ENCODE measurements at regions not wholly inside any gene's neighbourhood (a gene's known extent, or its start where the extent isn't known, plus 50 kb on each side); places are given as distances from the start of the nearest gene placed in this dataset.
A peak's percentile ranks its signal among the peaks of the same experiment; 100 is the strongest.
"Not testable (repeated sequence)": the region's sequence is repeated elsewhere in the genome, so short reads cannot be mapped to it uniquely, and the experiment has no call there.

DNA sequence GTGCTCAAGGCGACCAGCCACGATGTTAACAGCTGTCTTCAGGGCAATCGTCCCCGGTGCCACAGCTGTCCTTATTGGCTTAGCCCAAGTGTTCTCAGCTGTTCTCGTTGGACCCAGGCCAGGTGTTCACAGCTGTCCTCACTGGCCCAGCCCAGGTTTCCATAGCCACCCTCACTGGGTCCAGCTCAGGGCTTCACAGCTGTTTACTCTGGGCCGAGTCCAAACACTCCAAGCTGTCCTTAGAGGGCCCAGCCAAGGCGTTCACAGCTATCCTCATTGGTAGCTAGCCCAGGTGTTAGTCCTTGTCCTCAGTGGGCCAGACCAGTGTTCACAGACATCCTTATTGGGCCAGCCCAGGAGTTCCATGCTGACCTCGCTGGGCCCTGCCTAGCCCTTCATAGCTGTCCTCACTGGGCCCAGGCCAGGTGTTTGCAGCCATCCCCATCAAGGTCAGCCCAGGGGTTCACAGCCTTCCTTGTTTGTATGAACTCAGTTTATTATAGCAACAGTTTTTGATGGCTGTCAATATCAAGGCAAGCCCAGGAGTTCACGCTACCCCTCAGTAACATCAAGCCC lies 106.0 kb upstream of the THOC3 start:
- not testable (repeated sequence) for H3K4me3 Mint-ChIP-seq; H3K36me3 Mint-ChIP-seq (ENCODE audit: low read depth); DNase-seq; H3K27me3 Mint-ChIP-seq; H3K27ac Mint-ChIP-seq; H3K9me3 ChIP-seq (ENCODE audit: control insufficient read depth, low read length, poor library complexity, severe bottlenecking); ATAC-seq; H3K4me1 Mint-ChIP-seq

DNA sequence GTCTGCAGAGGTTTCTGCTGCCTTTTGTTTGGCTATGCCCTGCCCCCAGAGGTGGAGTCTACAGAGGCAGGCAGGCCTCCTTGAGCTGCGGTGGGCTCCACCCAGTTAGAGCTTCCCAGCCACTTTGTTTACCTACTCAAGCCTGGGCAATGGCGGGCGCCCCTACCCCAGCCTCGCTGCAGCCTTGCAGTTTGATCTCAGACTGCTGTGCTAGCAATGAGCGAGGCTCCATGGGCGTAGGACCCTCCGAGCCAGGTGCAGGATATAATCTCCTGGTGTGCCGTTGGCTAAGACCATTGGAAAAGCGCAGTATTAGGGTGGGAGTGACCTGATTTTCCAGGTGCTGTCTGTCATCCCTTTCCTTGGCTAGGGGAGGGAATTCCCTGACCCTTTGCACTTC lies 115.6 kb upstream of the THOC3 start:
- not testable (repeated sequence) for H3K4me1 Mint-ChIP-seq

DNA sequence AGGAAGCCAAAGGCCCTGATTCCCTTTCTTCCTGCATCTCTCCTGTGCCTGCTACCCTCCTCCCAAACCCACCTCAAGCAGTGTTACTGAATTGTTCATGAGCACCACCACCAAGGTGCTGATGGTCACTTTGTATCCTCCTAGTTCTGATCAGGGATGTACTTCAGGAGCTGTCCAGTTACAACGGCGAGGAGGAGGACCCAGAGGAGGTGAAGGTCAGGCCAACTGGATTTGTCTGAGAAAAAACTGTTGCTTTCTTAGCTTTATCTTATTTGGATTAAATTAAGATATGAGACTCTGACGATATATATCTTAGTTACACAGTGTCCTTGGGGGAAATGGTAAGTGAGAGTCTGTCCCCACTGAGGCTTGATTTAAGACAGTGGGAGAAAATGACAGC lies 135.0 kb upstream of the THOC3 start:
- not testable (repeated sequence) for H3K9me3 ChIP-seq (ENCODE audit: control insufficient read depth, low read length, poor library complexity, severe bottlenecking); H3K4me3 Mint-ChIP-seq; H3K27me3 Mint-ChIP-seq; H3K27ac Mint-ChIP-seq; ATAC-seq; H3K36me3 Mint-ChIP-seq (ENCODE audit: low read depth); DNase-seq; H3K4me1 Mint-ChIP-seq

More for the DNA sequence above, 115.6 kb upstream of the THOC3 start:
- H3K9me3 ChIP-seq (ENCODE audit: control insufficient read depth, low read length, poor library complexity, severe bottlenecking); H3K4me3 Mint-ChIP-seq; DNase-seq; H3K27ac Mint-ChIP-seq; H3K27me3 Mint-ChIP-seq; ATAC-seq; H3K36me3 Mint-ChIP-seq (ENCODE audit: low read depth): not testable (repeated sequence)

DNA sequence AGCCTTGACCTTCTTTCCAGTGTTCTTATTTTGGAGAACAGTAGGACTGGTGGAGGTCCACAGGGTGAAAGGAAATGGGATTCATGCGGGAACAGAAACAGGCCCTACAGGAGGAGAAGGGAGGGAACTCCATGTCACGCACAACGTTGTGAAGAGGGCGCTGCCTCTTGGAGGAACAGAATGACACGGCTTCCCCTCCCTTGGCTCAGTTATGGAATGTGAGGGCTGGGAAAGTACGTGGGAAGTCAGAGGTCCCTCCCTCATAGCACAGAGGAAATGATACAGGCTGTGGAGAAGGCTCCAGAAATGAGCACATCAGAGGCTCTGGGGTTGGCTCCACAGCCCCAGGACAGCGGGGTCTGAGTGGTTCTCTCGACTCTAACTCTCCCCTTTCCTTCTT lies 125.3 kb upstream of the SIMC1 start:
- DNase-seq; H3K9me3 ChIP-seq (ENCODE audit: control insufficient read depth, low read length, poor library complexity, severe bottlenecking); H3K4me1 Mint-ChIP-seq; H3K27ac Mint-ChIP-seq; H3K27me3 Mint-ChIP-seq; H3K36me3 Mint-ChIP-seq (ENCODE audit: low read depth); H3K4me3 Mint-ChIP-seq; ATAC-seq: not testable (repeated sequence)

DNA sequence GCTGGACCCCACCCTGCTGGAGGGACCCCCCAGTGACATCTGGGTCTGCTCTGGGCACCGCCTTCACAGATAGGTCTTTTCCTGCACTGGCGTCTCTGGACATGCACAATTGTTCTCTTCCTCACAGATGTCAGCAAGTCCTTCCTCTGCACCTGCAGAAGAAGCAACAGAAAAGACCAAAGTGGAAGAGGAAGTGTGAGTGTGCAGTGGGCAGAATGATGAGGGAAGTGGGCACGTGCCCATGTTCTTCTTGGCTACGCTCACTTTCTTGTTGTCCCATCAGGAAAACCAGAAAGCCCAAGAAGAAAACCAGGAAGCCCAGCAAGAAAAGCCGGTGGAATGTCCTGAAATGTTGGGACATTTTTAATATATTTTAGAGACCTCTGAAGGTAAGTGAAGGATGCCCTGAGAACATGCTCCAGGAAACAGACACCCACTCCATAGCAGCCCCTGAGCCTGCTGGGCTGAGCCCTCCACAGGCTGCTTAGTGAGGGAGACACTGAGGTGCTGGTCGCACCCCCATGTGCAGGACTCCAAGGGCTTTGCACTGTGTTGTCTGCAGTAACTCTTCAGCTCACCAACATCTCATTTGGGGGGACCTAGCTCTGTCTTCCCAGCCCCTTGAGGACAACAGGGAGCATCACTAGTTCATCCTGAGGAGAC lies 124.4 kb upstream of the SIMC1 start:
- H3K4me3 Mint-ChIP-seq; H3K4me1 Mint-ChIP-seq; H3K9me3 ChIP-seq (ENCODE audit: control insufficient read depth, low read length, poor library complexity, severe bottlenecking); H3K27ac Mint-ChIP-seq; H3K27me3 Mint-ChIP-seq; DNase-seq; H3K36me3 Mint-ChIP-seq (ENCODE audit: low read depth); ATAC-seq: not testable (repeated sequence)

DNA sequence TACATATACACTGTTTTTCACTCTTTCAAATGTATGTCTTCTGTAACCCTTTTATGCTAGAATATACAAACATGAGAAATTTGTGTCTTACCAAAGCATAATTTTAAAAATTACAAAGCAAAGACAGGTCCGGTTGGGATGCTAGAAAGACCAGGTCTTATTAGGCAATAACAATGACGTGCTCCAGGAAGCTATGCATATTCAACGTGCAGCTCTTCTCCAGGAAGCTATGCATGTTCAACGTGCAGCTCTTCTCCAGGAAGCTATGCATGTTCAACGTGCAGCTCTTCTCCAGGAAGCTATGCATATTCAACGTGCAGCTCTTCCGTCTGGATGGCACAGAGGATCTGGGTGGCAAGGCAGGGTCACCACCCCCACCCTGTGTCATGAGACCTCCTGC lies 123.4 kb upstream of the SIMC1 start:
- H3K4me3 Mint-ChIP-seq; H3K27ac Mint-ChIP-seq; DNase-seq; H3K9me3 ChIP-seq (ENCODE audit: control insufficient read depth, low read length, poor library complexity, severe bottlenecking); H3K36me3 Mint-ChIP-seq (ENCODE audit: low read depth); H3K4me1 Mint-ChIP-seq; H3K27me3 Mint-ChIP-seq; ATAC-seq: not testable (repeated sequence)

DNA sequence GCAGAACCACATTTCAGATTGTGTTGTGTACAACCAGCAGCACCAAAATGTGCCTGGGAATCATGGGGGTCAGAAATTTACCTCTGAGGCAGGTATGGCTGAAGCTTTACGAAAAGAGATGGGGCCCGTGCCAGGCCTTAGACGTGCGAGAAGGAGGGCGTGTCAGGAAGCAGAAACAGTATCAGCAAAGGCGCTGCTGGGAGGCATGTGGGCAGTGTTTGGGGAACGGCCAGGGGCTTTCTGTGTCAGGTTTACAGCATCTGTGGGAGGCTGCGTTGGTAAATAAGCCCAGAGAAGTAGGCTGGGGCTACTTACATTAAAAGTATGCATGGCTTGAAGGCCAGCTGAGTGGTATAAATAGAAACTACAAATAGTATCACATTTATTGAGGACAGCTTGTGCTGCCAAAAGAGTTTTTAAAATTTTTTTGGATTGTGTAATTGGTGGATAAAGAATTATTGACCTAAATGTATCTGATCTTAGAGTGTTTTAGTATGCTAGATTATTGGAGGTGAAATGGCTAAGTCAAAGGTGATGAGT lies 120.5 kb upstream of the SIMC1 start:
- H3K36me3 Mint-ChIP-seq (ENCODE audit: low read depth); ATAC-seq; H3K4me3 Mint-ChIP-seq; DNase-seq; H3K9me3 ChIP-seq (ENCODE audit: control insufficient read depth, low read length, poor library complexity, severe bottlenecking); H3K27me3 Mint-ChIP-seq; H3K4me1 Mint-ChIP-seq; H3K27ac Mint-ChIP-seq: not testable (repeated sequence)

DNA sequence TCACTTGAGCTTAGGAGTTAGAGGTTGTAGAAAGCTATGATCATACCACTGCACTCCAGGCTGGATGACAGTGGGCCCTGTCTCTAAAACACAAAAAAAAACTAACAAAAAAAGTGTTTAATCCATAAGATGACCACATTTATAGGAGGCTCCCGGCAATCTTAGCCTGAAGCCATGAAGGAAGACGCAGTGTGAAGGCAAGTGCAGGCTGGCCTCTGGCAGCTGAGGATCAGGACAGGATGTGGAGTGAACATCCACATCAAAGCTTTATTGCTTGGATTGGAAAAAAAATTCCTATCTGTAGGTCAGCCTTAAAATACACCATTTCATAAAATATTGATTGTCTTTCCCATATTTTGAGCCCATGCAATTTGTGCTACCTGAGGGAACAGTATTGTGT lies 115.9 kb upstream of the SIMC1 start:
- H3K27ac Mint-ChIP-seq = peak overlapping the region; percentile 49
- not testable (repeated sequence) for DNase-seq; H3K9me3 ChIP-seq (ENCODE audit: control insufficient read depth, low read length, poor library complexity, severe bottlenecking); H3K4me3 Mint-ChIP-seq; H3K36me3 Mint-ChIP-seq (ENCODE audit: low read depth); ATAC-seq; H3K4me1 Mint-ChIP-seq; H3K27me3 Mint-ChIP-seq

DNA sequence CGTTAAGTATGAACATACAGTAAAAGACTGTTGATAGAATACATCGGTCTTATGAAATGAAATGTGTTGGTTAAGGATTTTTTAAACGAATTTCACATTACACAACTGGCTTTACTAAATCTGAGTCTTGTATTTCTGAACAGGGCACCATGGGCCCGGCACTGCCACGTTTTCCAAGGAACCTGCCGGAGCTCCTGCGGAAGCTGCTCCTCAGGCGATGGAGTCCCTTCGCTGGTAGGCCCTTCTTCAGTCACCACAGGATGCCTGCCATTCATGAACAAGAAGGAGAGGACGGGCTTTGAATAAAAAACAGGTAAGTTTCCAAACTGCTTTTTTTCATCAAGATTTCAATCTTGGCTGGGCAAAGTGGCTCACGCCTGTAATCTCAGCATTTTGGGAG lies 114.1 kb upstream of the SIMC1 start:
- not testable (repeated sequence) for H3K4me3 Mint-ChIP-seq; DNase-seq; H3K36me3 Mint-ChIP-seq (ENCODE audit: low read depth); H3K27ac Mint-ChIP-seq; ATAC-seq; H3K9me3 ChIP-seq (ENCODE audit: control insufficient read depth, low read length, poor library complexity, severe bottlenecking); H3K4me1 Mint-ChIP-seq; H3K27me3 Mint-ChIP-seq

DNA sequence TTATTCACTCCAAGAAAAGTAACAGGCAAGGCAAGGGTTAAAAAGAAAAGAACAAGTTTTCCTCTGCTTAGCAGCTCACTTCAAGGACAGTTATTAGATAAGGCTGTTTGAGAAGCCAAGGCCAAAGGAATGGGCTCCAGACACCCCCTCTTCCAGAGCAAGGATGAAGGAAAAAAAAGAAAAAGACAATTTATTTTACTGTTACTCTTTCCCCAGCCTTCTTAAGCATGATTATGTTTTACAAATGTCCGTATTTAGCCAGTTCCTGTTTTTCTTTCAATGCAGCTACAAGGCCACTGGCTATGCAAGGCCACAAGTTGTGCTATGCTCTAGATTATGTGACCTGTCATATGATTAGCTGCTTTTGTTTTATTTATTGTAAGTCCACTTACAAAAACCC lies 106.5 kb upstream of the SIMC1 start:
- no peak overlapping the region for H3K27ac Mint-ChIP-seq
- peaks cover 22% of the 10 kb centered on the region for H3K4me1 Mint-ChIP-seq
- H3K36me3 Mint-ChIP-seq (ENCODE audit: low read depth) = peaks cover 6% of the 10 kb centered on the region
- H3K9me3 ChIP-seq (ENCODE audit: control insufficient read depth, low read length, poor library complexity, severe bottlenecking) = no peaks in the 10 kb centered on the region
- H3K27me3 Mint-ChIP-seq = peaks cover 27% of the 10 kb centered on the region
- no peak for DNase-seq
- no peak for ATAC-seq
- H3K4me3 Mint-ChIP-seq = no peak overlapping the region

DNA sequence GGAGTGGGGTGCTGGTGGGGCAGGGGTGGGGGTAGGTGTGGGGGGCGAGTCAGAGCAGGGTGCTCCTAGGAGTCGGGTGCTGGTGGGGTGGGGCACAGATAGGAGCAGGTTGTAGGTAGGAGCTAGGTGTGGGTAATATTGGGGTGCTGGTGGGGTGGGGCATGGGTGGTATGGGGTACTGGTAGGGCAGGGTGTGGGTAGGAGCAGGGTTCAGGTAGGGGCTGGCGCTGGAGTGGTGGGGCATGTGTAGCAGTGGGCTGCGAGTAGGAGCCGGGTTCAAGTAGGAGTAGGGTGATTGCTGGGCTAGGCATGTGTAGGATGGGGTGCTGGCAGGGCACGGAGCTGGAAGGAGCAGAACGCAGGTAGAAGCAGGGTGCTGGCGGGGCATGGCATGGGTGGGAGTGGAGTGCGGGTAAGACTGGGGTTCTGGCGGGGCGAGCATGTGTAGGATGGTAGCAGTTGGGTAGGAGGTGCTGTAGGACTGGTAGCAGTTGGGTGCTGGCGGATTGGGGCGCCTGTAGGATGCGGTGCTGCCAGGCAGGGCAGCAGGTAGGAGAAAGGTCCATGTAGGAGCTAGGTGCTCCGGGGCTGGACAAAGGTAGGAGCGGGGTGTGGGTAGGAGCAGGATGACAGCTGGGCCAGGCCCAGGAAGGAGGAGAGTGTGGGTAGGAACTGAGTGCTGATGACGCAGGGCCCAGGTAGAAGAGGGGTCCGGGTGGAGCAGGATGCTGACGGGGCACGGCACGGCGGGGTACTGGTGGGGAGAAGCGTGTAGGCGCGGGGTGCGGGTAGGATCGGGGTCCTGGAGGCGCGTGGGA lies 105.5 kb upstream of the SIMC1 start:
- peaks cover 22% of the 10 kb centered on the region for H3K4me1 Mint-ChIP-seq
- DNase-seq (no peak), ATAC-seq (peak; percentile 47)
- peaks cover 32% of the 10 kb centered on the region for H3K27me3 Mint-ChIP-seq
- H3K27ac Mint-ChIP-seq = peak overlapping the region; percentile 81
- H3K36me3 Mint-ChIP-seq (ENCODE audit: low read depth) = peaks cover 6% of the 10 kb centered on the region
- H3K9me3 ChIP-seq (ENCODE audit: control insufficient read depth, low read length, poor library complexity, severe bottlenecking) = no peaks in the 10 kb centered on the region
- H3K4me3 Mint-ChIP-seq = peak overlapping the region; percentile 96

DNA sequence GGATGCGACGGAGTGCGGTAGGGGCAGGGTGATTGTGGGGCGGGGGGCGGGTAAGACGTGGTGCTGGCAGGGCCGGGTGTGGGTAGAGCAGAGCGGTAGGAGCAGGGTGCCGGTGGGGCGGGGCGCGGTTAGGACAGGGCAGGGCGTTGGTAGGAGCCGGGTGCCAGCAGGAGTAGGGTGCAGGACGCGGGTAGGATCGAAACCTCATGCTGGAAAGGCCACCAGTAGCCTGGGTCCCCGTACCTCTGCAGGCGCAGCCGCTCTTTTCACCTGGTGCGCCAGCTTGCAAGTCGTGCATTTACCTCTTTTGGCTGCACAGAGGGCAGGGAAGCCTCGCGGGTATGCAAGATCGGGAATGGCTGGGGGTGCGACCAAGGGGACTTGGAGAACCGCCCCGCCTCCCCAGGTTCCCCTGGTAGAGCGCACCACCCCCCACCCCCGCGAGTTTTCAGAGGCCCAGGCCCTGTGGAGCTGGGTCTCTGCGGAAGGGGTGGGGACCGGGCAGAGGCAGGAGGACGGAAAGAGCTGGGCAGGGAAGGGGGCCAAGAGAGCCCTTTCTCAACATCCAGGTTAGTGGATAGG lies 104.8 kb upstream of the SIMC1 start:
- DNase-seq (no peak), ATAC-seq (peak; percentile 70)
- Mint-ChIP-seq H3K27me3 (peaks cover 32% of the 10 kb centered on the region), H3K36me3 (ENCODE audit: low read depth) (peaks cover 6% of the 10 kb centered on the region), H3K4me1 (peaks cover 22% of the 10 kb centered on the region), H3K27ac (peak overlapping the region; percentile 81), H3K4me3 (peak overlapping the region; percentile 96)
- H3K9me3 ChIP-seq (ENCODE audit: control insufficient read depth, low read length, poor library complexity, severe bottlenecking) = no peaks in the 10 kb centered on the region

DNA sequence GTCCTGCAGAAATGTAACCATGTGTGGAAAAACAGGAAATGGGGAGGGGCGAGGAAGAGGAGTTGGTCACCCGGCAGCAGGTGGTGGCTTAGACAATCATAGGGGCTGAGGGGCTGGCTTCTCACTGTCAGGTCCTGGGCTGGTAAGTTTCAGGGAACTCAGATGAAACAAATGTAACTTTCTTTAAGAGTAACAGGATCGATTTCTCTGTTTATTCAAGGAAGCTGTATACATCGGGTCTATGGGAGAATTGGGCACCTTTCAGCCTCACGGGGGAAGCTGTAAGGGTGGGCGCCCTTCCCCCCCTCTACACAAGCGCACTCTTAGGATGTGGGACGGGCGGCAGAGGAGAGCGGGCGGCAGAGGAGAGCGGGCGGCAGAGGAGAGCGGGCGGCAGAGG lies 104.3 kb upstream of the SIMC1 start:
- Mint-ChIP-seq H3K27ac (peak overlapping the region; percentile 81), H3K4me3 (peak overlapping the region; percentile 96), H3K27me3 (peaks cover 32% of the 10 kb centered on the region), H3K4me1 (peaks cover 22% of the 10 kb centered on the region), H3K36me3 (ENCODE audit: low read depth) (peaks cover 6% of the 10 kb centered on the region)
- peak; percentile 41 for ATAC-seq
- no peak for DNase-seq
- H3K9me3 ChIP-seq (ENCODE audit: control insufficient read depth, low read length, poor library complexity, severe bottlenecking) = no peaks in the 10 kb centered on the region
